SIG-M5 treated with dmso at 0.1 percent for 504 hours (cell line): ENCODE measurements at regions not wholly inside any gene's neighbourhood (a gene's known extent, or its start where the extent isn't known, plus 50 kb on each side); places are given as distances from the start of the nearest gene placed in this dataset.
"Not testable (repeated sequence)": the region's sequence is repeated elsewhere in the genome, so short reads cannot be mapped to it uniquely, and the experiment has no call there.

Experiments
- DNase-seq: peaks from one replicate; lab custom pipeline; 2025; ENCODE audit not compliant: unreplicated experiment; lab: John Stamatoyannopoulos, UW

DNA sequence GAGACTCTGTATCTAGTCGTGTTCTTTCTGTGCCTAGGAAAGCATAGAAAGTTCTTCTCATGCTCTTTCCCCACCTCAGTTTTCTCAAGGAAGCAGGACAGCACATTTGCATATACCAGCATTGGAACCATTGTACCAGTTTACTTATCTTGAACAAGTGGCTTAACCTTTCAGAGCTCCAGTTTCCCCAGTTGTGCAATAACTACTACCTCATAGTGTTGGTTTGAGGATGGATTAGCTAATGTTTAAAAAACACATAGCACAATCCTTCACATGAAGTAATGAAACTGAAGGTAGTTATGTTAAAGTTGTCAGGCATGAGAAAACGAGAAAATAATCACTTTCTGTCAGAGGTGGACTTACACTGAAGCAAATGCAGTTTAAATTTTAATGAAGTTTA lies 92.2 kb upstream of the H2AZ1 start:
- DNase-seq: no peak

- no peak for DNase-seq
Observed at GRCh38 chr4:100041646-100042045, 91.6 kb upstream of the H2AZ1 start.

DNA sequence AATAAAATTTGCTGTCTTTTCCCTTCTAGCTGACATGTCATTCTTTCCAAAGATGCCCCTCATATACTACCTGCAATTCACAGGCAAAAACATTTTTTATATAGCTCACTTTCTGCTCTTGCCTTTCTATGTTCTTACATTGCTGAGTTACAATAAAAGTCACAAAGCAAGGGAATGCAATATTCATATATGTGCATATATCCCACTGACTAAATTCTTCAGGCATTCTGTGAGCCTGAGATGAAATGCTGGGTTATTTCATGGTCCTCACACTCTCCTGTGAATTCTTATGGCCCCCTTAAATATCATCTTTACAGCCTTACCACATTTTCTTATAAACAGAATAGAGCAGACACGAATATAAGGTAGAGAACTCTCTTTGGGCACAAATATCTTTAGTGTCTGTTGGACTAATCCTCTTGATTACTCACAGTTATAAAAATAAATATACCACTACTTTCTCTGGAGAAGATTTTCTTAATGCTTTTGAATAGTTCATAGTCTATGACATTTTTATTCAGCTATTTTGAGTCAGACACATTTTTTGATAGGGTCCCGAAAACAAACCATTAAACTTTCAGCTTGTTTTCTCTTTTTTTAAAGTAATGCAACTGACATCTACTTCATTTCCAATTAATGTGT lies 84.1 kb upstream of the H2AZ1 start:
- DNase-seq: no peak

- DNase-seq: no peak
Observed at GRCh38 chr4:100026066-100026465, 76.0 kb upstream of the H2AZ1 start.

DNA sequence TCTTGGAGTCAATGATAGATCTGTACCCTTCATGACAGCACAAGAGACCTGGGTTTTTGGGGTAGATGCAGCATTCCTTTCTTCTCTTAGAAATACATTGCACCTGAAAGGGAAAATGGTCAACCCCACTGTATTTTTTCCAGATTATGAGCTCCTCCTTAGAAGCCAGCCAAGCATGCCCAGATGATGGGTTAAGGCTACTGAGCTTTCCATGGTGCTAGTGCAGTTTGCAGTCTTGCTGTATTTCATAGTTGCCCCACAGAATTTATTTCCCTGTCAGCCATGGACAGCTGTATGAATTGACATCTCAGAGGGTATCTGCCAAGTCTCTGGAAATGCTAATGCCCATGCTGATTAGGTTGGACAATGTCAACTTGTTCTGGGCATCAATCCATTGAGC lies 73.7 kb upstream of the H2AZ1 start:
- DNase-seq: no peak

DNA sequence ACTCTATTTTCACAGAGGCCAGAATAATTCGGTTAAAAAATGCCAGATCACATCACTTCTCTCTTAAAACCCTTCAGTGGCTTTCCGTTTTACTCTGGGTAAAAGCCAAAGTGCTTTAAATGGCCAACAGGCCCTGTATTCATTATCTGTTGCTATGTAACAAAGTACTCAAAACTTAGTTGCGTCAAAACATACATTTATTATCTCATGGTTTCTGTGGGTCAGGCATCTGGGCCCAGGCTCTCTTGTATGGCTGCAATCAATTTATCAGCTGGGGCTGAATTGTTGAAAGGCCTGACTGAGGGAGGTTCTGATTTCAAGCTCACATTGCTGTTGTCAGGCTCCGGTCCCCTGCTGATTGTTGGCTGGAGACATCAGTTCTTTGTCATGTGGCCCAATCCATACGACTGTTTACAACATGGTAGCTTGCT lies 72.7 kb upstream of the H2AZ1 start:
- no peak for DNase-seq

DNA sequence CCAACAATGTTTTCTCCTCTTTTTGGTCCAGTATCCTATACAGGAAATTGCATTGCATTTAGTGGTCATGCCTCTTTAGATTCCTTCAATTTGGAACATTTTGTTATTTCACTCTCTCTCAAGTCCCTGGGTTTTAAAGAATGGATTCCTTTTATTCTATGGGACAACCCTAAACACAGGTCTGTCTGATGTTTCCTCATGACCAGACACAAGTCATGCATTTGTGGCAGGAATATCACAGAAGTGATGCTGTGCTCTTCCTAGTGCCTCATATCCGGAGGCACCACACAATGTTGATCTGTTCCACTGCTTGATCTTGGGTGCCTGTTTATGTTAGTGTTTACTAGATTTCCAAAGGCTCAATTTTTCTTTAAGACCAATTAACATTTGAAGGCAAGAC lies 69.7 kb upstream of the H2AZ1 start:
- no peak for DNase-seq

DNA sequence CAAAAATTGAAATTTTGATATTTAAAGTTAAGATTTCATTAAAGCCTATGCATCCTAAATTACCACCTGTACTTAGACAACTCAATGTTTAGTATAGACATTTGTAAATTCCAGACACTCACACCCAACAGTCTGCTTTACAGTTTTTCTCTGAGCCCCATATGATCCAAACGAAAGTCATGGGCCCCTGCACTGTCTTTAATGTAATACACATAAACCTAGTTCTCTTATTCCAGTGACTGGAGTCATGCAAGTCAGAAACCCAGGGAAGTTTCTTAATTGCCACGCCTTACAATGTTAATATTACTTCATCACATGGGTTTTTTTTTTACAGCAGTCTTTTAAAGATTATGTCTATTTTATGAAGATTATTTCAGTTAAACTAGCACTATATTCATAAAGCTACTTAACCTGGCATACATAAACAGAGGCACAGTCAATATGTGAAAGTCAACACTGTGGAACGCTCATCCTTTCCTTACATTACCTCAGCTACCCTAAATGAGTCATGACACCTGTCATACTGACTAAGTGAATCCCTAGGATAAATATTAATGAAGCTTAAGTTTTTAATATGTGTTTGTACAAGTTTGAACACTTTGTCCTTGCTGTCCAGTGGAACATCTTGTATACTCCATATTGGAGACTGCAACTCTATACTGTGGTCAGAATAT lies 67.7 kb upstream of the H2AZ1 start:
- DNase-seq: no peak

- DNase-seq: no peak
Observed at GRCh38 chr4:100016191-100016590, 66.1 kb upstream of the H2AZ1 start.

- DNase-seq: no peak
Observed at GRCh38 chr4:100014616-100015015, 64.5 kb upstream of the H2AZ1 start.

- DNase-seq: no peak
Observed at GRCh38 chr4:100009490-100009889, 59.4 kb upstream of the H2AZ1 start.

DNA sequence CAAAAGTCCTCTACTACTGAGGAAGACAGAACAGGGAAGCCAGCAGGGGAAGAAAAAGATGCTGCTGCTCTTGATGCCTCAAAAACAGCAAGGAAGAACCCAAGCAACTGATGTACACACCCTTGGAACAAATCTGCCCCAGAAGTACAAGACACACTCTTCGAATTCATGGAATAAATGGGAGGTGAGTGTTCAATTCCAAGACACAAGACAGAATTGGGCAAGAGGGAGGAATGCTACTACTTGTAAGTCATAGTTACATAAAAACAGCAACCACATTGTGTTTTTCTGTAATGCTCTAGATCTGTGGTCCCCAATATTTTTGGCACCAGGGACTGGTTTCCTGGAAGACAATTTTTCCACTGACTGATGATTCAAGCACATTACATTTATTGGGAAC lies 58.0 kb upstream of the H2AZ1 start:
- no peak for DNase-seq

- DNase-seq: not testable (repeated sequence)
Observed at GRCh38 chr4:100006161-100006560, 56.1 kb upstream of the H2AZ1 start.
